ENCODE measurements at regions not wholly inside any gene's neighbourhood (a gene's known extent, or its start where the extent isn't known, plus 50 kb on each side); places are given as distances from the start of the nearest gene placed in this dataset.

DNA sequence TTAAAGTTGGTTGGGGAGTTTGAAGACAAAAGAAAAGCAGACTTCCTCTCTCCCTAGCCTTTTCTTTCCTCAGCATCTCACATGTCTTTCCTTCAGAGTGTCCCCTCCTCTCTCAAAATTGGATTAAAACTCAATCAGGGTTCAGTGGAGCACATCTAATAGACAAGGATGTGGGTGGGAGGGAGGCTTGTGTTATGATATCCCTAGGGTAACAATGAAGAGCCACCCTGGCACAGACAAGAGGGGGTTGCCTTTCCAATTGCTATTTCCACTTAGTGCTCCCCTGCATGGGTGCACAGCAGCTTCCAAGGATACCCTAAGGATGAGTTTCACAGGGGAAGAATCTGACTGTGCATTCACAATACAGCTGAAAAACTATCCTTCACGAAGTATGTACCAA, 585.2 kb upstream of the C9orf72 start:
- peak in 1 of 4 donors; percentile 3 for DNase-seq (ENCODE audit: low read depth in 4 of 4, low spot score in 3 of 4)

DNA sequence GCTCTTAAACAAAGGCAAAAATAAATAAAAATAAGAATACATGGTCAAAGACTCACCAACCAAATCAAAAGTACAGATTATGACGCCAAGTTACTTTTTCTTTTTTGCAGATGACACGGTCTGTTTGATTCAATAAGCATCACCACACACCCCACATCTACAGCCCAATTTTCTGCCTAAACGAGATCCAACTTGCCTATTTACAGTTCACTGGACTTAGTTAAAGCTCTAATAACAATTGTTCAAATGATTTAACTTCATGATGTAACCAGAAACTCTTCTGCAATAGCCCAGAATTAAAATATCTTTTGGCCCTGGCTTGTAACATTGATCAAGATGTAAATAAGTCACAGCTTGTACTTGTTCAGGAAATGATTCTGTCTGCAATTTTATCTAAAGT, 590.3 kb upstream of the C9orf72 start:
- no peak for DNase-seq (ENCODE audit: low read depth in 4 of 4, low spot score in 3 of 4)

DNA sequence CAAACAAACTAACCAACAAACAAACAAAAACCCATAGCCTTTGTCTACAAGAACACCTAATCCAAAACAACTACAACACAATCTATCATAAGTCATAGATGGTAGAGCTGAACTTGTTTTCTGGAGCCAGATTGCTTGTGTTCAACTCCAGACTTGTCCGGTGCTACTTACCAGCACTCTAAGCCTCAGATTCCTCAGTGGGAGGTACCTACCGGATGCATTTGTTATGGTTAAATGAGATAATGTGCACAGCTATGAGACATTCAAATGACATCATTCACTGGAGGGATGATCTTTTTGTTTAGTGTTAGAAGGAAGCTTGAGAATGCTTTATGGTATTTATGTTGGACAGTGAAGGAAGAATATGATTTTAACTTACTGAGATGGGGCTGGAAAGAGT, 592.9 kb upstream of the C9orf72 start:
- DNase-seq (ENCODE audit: low read depth in 4 of 4, low spot score in 3 of 4): no peak

DNA sequence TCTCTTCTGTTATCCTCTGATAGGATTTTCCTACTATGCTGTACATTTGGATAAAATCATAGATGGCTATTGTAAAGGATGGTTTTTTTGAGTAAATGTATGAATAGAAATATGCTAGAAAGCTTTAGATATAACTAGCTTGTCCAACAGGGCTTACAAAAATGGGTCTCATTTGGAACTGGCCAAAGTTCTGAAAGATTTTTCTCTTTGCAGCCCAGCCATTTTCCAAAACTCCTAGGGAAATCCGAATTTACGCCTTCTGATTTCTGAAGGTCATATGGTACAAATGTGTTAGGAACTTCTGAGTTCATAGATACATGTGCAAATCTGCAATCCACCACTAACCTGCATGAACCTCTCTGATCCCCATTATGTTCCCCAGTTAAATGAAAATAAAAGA, 603.9 kb upstream of the C9orf72 start:
- no peak for DNase-seq (ENCODE audit: low read depth in 4 of 4, low spot score in 3 of 4)

DNA sequence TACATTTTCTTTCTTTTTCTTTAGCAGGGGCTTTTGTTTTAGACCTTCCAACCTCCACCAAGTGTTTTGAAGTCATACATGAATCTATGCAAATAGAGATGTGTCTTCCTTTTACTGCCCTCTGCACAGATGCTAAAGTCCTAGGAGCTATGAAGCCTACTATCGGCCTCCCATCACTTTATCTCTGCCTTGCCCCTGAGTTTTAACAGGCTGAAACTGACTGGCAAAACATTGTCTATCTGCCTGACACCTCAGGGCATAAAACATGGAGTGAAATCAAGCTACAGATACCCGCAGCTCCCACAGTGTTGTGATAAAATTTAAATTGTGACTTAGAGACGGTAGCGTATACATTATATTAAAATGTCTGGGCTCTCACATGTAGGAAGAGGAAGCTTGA, 604.6 kb upstream of the C9orf72 start:
- DNase-seq (ENCODE audit: low read depth in 4 of 4, low spot score in 3 of 4): no peak

DNA sequence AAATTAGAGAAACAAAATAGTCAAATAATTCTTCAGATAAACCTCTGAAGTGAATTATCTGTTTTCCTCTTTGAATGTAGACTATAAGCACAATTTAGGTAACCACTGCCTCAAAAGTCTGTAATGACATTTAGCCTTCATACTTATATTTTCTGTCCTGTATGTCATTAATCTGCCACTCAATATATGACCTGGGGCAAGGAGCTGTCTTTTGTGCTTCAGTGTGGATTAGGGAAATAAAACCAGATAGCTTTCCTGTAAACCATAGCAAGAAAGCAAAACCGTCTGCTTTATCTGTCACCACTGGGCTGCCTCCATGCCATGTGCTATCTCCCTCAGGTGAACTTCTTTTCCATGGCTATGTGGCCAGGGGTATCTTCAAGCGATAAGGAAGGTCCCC, 606.6 kb upstream of the C9orf72 start:
- no peak for DNase-seq (ENCODE audit: low read depth in 4 of 4, low spot score in 3 of 4)

DNA sequence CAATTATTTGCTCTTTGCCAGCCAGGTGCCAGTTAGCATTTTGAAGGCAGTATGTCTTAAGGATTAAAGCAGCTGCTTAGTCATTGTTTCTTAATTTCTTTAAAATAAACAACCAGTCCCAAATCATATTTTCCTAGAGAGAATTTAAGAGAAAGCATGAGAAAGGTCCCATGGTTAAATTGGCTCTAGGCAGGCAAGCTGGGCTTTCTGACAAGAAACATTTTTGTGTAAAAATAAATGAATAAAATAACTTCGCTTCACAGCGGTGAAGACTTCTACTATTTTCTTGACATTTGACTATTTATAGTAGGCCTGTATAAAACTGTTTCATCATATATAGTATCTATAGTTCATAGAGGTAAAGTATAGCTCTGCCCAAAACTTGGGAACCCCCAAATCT, 617.7 kb upstream of the C9orf72 start:
- no peak for DNase-seq (ENCODE audit: low read depth in 4 of 4, low spot score in 3 of 4)

DNA sequence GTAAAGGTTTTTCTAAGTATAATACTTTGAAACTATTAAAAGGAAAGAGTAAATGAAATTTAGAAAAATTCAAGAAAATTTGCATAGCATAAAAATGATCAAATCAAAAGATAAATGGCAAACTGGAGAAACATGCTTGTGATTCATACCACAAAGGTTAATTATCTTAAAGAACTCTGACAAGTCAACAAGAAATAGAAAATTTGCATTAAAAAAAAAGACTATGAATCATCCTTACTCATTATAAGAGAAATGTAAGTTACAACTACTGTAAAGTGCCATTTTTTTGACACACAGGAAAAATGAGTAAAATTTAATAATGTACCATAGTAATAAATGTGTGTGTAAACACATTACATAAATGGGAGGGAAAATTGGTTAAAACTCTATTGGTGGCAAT, 624.4 kb upstream of the C9orf72 start:
- no peak for DNase-seq (ENCODE audit: low read depth in 4 of 4, low spot score in 3 of 4)

DNA sequence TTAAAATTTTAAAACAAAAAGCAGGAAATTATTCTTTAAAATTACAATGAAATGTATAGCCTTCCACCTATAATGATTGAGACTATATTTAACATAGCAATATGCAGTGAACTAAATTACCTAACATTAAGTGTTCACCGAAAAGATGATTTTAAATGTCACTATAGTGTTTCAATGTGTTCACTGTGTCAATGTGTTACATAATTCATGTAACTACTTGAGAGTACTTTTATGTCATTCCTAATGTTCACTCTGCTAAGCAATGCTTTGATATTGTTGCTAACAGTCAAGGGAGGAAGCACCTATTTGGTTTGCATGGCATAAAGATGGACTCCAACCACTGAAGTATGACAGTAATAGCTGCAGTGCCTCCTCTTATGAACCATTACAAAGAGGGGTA, 629.8 kb upstream of the C9orf72 start:
- no peak for DNase-seq (ENCODE audit: low read depth in 4 of 4, low spot score in 3 of 4)

DNA sequence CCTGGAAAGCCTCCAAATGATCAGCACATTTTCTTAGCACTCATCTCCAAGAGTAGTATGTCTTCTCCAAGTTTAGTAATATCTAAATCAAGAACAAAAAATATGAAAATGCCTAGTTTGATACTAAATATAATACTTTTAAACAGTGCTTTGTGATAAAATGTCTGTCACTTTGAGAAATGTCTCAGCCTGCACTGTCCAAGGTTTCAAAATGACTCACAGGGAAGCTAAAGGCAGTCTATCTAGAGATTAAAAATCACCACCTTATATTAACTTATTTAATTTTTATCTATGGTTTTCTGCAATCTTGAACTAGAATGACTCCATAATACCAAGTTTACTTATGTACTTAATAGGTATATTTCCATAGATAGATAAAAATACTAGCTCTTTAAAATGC, 633.0 kb upstream of the C9orf72 start:
- DNase-seq (ENCODE audit: low read depth in 4 of 4, low spot score in 3 of 4): no peak

DNA sequence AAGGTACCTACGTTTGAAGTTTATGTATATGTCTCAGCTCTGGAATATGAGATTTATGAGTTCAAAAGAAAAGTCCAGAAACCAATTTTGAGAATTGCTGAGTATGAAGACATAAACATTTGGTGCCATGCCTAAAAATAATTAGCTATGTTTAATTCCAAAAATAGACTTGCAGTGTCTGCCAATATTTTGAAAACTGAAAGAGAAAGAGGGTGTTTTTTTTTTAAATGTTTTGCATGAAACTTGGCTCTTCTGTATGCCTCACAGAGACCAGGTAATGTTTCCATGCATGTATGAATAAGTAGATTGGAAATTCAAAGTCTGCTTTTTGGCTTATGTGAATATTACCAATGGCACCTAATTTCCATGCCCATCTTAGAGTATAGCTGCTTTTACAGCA, 634.4 kb upstream of the C9orf72 start:
- no peak for DNase-seq (ENCODE audit: low read depth in 4 of 4, low spot score in 3 of 4)

DNA sequence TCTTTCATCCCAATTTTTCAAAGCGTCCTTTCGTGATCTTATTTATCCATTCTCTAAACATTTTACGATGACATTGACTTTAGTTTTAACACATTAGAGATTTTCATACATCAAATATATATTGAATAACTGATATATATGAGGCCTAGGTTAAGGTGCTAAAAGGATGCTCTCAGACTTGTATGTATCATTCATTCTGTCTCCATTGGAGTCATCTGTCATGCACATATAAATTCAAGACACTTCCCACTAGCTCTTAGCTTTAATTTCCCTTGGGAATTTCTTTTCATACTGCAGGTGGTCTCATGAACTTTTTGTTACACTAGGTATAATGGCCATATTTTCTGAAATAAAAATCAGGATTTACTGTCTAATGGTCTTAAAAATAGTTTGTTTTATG, 635.8 kb upstream of the C9orf72 start:
- DNase-seq (ENCODE audit: low read depth in 4 of 4, low spot score in 3 of 4): no peak

DNA sequence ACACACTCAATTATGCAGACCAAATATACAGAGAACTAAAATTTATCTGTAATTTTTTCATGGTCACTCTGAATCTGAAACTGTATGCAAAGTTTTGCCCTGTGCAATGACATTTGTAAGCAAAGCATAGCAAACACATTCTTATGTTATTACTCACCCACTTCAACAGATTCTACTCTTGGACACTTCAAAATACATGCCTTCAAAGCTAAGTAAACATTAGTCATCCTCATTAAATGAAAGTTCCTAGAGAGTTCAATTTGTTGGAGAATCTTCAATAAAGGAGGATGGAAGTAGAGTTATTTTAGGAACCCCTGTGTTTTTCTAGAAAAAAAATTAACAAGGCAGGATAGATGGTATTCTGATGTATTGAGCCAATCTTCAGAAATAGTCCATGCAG, 639.7 kb upstream of the C9orf72 start:
- no peak for DNase-seq (ENCODE audit: low read depth in 4 of 4, low spot score in 3 of 4)

DNA sequence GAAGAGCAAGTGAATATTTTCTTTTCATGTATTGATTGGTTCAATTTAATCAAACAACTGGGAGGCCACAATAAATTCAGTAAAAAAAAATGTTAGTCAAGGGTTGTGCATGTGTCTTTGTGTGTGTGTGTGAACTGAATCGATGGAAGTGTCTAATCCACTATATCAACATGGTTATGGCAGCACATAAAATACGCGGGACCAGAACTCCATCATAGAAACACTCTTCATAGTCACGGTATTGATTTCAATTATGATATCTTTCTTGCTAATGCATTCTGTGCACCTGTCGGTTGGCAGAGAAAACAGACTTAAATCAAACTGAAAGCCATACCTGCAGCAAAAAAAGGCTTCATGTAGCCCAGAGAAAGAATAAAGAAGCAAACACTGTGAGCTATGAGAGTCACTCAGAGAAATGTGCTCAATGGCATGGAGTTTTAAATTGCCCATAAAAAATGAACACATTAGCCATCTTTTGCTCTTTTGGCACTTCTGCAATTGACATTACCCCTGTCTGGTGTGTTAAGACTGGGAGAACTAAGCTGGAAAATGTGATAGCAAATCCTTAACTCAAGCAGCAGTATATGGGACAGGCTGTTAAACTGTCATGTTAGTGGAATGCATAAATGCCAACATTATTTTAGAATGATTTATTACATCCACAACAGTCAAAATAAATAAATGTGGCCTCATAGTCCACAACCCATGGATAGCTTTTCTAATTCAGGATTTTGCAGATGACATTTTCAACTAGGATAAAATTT, 642.4 kb upstream of the C9orf72 start:
- DNase-seq (ENCODE audit: low read depth in 4 of 4, low spot score in 3 of 4): no peak

DNA sequence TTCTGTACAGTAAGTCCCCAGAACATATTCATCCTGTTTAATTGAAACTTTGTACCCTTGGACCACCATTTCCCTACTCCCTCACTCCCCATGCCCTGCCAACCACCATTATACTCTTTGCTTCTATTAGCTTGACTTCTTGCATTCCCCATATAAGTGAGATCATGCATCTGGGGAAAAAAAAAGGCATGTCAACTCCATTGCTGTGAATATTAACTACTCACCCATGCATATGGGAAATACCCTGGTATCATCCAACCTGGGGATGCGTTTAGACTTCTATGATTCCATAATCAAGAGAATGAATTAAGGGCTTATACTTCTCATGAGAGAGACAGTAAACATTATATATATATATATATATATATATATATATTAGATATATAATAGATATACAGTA, 659.4 kb upstream of the C9orf72 start:
- DNase-seq (ENCODE audit: low read depth in 4 of 4, low spot score in 3 of 4): no peak

DNA sequence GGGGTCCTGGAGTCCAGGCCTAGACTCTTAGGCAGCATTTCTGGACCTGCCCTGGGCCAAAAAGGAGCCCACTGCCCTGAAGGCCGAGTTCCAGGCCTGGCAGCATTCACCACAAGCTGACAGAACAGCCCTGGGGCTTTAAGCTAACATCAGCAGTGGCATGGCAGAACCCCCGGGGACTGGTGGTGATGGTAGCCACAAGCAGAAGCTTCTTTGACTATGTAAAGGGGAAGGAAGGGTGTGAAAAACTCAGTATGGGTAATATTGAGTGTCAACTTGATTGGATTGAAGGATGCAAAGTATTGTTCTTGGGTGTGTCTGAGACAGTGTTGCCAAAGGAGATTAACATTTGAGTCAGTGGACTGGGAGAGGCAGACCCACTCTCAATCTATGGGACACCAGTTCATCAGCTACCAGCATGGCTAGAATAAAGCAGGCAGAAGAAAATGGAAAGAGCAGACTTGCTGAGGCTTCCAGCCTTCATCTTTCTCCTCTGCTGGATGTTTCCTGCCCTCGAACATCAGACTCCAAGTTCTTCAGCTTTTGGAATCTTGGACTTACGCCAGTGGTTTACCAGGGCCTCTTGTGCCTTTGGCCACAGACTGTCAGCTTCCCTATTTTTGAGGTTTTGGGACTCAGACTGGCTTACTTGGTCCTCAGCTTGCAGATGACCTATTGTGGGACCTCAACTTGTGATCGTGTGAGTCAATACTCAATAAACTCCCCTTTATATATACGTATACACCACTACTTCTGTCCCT, 661.0 kb upstream of the C9orf72 start:
- DNase-seq (ENCODE audit: low read depth in 4 of 4, low spot score in 3 of 4): no peak

DNA sequence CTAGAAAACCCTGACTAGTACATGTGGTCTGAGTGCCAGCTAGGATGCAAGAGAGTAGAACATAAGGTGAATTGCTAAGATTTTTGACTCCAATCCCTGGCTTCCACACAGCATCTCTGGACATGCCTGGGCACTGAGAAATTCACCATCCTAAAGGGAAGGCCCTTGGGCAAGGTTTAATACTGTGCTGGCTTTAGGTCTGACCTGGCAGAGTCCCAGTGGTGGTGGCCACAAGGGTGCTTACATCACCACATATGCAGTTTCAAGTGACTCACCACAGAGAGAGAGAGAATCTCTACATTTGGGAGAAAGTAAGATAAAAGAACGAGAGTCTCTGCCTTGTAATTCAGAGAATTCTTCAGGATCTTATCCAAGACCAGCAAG, 661.6 kb upstream of the C9orf72 start:
- no peak for DNase-seq (ENCODE audit: low read depth in 4 of 4, low spot score in 3 of 4)

DNA sequence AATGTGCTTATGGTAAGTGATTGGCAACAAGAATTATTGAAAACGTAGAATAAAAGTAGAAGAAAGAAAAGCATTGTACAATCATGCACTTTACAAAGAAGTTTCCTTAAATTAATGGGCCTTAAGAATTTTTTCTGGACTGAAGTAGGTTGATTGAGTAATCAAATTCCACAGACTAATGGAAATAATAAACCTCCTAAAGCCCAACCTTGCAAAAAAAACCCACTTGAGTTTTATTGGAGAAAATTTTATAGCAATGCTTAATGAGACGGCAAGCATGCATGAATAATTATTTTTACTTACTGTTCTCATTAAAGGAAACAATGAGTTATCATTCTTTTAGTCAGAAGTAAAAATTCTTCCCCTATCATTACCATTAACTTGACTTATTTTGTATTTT, 676.1 kb upstream of the C9orf72 start:
- DNase-seq (ENCODE audit: low read depth in 4 of 4, low spot score in 3 of 4): no peak

DNA sequence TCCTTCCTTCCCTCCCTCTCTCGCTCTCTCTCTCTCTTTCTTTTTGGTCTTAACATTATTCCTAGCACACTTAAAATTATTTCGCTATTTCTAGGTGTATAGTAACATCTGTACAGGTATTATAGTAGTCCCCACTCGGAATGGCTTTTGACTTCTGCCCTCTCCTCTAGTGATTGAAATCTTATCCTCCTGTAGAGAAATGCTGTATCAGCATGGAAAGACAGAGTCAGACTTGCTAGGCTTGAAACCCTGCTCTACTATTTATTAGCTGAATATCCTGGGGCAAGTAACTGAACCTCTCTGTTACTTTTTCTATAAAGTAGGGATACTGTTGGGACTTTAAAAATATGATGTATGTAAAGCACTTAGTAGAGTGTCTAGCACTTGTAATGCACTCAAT, 681.9 kb upstream of the C9orf72 start:
- no peak for DNase-seq (ENCODE audit: low read depth in 4 of 4, low spot score in 3 of 4)

DNA sequence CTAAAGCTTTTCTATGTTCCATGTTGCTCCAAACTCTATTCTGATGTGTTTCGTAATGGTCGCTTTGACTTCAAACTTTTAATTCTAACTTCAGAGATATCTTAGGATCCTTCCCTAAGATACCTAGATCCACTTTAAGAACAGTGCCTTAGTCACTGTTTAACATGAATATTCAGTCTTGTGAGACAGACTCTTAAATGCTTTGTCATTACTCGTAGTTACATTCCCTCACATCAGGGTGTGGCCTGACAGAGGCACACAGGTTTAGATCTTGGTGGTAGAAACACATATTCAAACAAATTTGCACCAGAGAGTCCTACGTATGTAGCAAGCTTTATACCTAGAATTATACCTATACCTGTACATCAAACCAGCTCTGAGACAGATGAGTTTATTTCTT, 687.0 kb upstream of the C9orf72 start:
- DNase-seq (ENCODE audit: low read depth in 4 of 4, low spot score in 3 of 4): no peak

DNA sequence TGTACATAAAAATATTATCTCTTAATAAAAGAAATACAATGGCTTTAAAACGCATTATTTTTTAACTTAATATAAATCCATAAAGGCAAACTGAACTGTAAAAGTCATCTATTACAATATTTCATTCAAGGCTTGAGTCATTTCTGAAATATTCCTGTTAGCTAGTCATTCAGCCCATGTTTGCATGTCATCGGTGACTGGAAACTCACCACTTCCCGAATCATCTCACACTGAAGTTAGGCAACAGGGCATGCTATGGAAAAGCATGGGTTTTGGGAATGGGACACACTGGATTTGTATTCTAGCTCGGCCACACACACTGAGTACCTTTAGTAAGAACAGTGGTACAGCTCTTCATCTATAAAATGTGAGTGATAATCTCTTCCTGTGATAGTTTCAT, 691.1 kb upstream of the C9orf72 start:
- no peak for DNase-seq (ENCODE audit: low read depth in 4 of 4, low spot score in 3 of 4)

DNA sequence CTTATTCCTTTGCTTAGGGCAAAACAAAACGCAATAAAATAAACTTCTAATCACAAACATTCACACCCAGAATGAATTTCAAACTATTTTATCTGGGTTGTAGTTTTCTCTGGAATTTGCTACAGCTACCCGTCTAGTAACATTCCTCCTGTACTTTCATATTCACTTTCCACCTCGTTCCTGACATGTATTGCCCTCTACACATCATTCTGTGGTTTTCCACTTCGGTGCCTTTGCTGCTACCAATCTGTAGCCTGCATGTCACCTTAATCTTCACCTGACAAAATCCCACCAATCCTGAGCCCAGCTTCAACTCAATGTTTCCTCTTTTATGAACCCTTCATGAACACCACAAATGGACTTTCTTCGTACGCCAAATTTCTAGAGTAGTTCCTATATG, 694.1 kb upstream of the C9orf72 start:
- no peak for DNase-seq (ENCODE audit: low read depth in 4 of 4, low spot score in 3 of 4)

DNA sequence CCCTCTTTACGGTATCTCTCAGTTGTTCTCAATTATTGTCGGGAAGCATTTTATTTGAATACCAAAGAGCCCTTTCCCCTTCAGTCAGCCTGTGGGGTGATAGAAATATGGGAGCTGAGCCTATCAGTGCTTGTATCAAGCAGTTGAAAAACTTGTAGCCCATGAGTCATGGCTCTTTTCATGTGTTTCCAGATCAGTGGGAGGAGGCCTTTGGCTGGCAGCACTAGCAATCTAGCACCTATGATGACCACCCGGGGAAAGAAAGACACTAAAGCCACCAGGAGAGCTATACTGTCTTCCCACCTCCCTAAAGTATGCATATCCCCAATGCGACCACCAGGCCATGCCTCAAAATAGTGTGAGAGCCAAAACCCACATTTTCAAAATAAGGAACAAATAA, 696.9 kb upstream of the C9orf72 start:
- DNase-seq (ENCODE audit: low read depth in 4 of 4, low spot score in 3 of 4): no peak

Data from right renal pelvis (tissue), 4 donors.